Tibial artery (tissue), 4 donors: ENCODE measurements at regions not wholly inside any gene's neighbourhood (a gene's known extent, or its start where the extent isn't known, plus 50 kb on each side); places are given as distances from the start of the nearest gene placed in this dataset.

Source experiments
- DNase-seq, 2 donors: peaks; one replicate each; pipeline ENCODE4 v3.0.0-alpha.2; 2019
- H3K27ac ChIP-seq, 2 donors: fragments of 200-600 bp; sonication (generic) in 1 of 2; 1 replicate in 1 of 2; 2 replicates in 1 of 2; pipeline ENCODE4 v1.5.1; 2018 to 2019; ENCODE audit warnings: mild to moderate bottlenecking in 1 of 2
- H3K27me3 ChIP-seq, 2 donors: fragments of 200-600 bp; sonication (generic) in 1 of 2; one replicate each; pipeline versions ENCODE4 v1.5.1 to v1.6.0; 2016 to 2019
- H3K36me3 ChIP-seq, 3 donors: fragments of 200-600 bp; sonication (generic) in 2 of 3; one replicate each; pipeline ENCODE4 v1.5.1; 2016 to 2019; ENCODE audit warnings: mild to moderate bottlenecking in 2 of 3
- H3K4me1 ChIP-seq, 4 donors: fragments of 200-600 bp; sonication (generic) in 2 of 4; 1 replicate in 3 of 4; 2 replicates in 1 of 4; pipeline ENCODE4 v1.5.1; 2016 to 2019
- H3K4me3 ChIP-seq, 2 donors: fragments of 200-600 bp; sonication (generic) in 1 of 2; 1 replicate in 1 of 2; 2 replicates in 1 of 2; pipeline ENCODE4 v1.5.1; 2018 to 2019; ENCODE audit warnings: mild to moderate bottlenecking in 2 of 2
- H3K9me3 ChIP-seq, 3 donors: fragments of 200-600 bp; sonication (generic) in 1 of 3; one replicate each; pipeline ENCODE4 v1.5.1; 2016 to 2019
- intact Hi-C: fragments of 100-400 bp; cut with DNase I; formaldehyde crosslinking; loops from one replicate; pipeline ENCODE4 v1.15.0; 2023; ENCODE audit warnings: low total_unique reads
- TF ChIP-seq, protein P1 (sequence below), 2 experiments: fragments of 200-600 bp in 1 of 2; fragments of 450-650 bp in 1 of 2; IDR thresholded peaks; one replicate each; pipeline ENCODE4 v1.5.1; 2017 to 2019; ENCODE audit warnings: antibody characterized with exemption in 2 of 2, mild to moderate bottlenecking in 1 of 2, moderate library complexity in 1 of 2

DNA sequence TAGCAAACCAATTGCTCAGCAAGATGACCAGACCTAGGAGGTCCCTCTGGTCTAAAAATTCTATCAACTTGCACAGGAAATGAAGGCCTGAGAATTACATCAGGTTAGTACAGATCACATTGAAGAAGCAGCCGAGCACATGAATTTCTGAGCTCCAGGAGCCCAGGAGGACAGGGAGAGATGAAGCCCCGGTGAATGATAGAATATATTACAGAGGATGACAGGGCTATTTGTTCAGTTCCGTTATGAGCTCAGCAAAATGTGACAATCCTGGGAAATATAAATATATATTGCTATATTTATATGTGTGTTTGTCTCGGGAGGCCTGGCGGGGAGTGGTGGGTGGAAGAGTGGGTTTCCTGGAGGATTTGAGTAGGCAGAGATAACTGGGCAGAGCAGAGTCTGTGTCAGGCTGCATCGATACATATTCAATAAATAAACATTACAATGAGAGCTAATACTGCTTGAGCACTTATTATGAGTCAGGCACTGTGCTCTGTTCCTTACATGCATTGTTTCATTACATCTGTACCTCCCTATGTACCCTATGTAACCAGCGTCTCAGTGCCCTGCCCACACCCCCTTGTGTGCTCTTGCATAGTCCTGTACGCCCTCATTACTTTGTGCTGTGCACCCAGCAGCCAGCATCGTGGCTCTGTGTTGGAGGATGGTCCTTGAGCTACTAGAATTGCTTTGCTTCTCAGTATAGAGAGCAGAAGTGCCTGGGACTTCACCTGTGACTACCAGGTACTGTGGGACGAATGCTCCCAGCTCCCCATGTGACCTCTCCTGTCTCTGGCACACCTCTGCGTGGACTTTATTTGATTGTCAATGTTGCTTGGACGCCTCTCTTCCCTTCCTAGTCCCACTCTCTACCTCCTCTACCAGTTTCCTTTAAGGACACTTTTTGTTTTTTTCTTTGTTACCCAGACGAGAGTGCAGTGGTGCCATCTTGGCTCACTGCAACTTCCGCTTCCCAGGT is 58.1 kb upstream of the KLF9 start:
- no peaks in the 10 kb centered on the region for H3K27me3 ChIP-seq
- H3K27ac ChIP-seq, result no peak overlapping the region
- TF ChIP-seq, protein P1, sequence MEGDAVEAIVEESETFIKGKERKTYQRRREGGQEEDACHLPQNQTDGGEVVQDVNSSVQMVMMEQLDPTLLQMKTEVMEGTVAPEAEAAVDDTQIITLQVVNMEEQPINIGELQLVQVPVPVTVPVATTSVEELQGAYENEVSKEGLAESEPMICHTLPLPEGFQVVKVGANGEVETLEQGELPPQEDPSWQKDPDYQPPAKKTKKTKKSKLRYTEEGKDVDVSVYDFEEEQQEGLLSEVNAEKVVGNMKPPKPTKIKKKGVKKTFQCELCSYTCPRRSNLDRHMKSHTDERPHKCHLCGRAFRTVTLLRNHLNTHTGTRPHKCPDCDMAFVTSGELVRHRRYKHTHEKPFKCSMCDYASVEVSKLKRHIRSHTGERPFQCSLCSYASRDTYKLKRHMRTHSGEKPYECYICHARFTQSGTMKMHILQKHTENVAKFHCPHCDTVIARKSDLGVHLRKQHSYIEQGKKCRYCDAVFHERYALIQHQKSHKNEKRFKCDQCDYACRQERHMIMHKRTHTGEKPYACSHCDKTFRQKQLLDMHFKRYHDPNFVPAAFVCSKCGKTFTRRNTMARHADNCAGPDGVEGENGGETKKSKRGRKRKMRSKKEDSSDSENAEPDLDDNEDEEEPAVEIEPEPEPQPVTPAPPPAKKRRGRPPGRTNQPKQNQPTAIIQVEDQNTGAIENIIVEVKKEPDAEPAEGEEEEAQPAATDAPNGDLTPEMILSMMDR (IDR thresholded peaks at IDR 0.05), result no peak
- intact Hi-C loops, result no loop called here
- peaks cover 0 to 44% (median 11%) of the 10 kb centered on the region in 4 donors for H3K4me1 ChIP-seq
- H3K9me3 ChIP-seq, result no peaks in the 10 kb centered on the region
- no peaks in the 10 kb centered on the region for H3K36me3 ChIP-seq
- no peak for DNase-seq
- no peak overlapping the region for H3K4me3 ChIP-seq

DNA sequence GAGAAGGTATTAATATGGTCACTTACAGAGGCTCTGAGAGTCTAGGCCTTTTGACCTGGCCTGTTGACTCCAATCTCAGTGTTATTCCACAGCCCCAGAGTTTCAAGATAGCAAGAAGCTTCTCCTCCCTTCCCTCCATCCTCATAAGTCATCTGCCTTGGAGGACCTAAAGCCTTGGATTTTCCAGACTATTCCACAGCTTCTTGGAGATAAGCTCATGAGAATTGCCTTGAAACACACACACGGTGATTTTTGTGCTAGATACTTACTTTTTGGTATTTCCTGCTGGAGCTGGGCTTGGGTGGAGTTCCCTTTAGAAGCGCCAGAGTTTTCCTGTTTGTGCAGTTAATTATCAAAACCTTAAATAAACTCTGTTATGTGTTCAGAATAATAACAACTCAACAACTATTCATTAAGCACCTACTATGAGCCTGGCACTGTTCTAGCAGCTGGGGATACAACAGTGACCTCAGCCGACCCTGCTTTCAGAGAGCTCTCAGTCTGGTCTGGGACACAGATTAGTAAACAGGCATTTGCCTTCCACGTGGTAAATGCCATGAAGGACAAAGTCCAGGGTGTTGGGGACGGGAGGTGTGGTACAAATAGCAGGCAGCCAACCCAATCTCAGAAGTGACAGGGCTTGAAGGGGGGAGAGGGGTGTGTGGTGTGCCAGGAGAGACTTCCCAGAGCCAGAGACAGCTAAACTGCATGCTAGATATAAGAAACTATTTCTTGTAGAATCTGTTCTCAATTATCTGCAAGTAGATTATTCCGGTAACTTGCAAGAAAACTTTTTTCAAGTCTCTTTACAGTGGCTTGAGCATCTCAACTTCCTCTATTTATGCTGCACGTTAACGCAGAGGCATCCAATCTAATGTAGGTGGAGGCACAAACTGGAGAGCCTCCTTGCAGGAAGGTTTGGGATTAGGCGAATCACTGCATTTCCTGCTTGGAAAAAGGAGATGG is 55.9 kb upstream of the KLF9 start:
- Histone ChIP-seq H3K9me3 (no peaks in the 10 kb centered on the region), H3K27ac (peak overlapping the region; percentile 45 to 48), H3K4me3 (no peak overlapping the region), H3K27me3 (no peaks in the 10 kb centered on the region), H3K36me3 (no peaks in the 10 kb centered on the region), H3K4me1 (peaks cover 0 to 33% (median 7%) of the 10 kb centered on the region in 4 donors)
- DNase-seq, result peak; percentile 48 to 77
- TF ChIP-seq, protein P1 (IDR thresholded peaks at IDR 0.05), result no peak
- intact Hi-C loops, result no loop called here

DNA sequence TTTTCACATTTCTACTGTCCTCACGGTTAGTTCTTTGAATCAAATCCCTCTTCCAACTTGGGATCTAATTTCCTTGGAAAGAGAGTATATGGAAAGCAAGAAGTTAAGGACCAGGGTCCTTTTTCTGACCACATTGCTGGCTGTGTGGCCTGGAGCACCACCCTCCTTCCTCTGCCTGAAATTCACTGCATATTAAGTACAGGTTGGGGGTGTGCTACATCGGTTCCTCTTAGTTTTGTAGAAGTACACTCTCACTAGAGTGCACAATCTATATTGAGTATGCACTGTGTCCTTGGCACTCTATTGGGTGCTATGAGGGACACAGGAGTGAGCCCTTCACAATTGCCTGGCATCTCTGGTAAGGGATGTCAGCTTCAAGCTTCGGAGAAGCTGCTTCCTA is 53.8 kb upstream of the KLF9 start:
- intact Hi-C loops, result no loop called here
- no peak for DNase-seq
- Histone ChIP-seq H3K27me3 (no peaks in the 10 kb centered on the region), H3K36me3 (no peaks in the 10 kb centered on the region), H3K9me3 (no peaks in the 10 kb centered on the region), H3K27ac (peak overlapping the region in 1 of 2 donors; percentile 4), H3K4me1 (peaks cover 0 to 23% (median 0%) of the 10 kb centered on the region in 4 donors), H3K4me3 (no peak overlapping the region)
- TF ChIP-seq, protein P1 (IDR thresholded peaks at IDR 0.05), result no peak

DNA sequence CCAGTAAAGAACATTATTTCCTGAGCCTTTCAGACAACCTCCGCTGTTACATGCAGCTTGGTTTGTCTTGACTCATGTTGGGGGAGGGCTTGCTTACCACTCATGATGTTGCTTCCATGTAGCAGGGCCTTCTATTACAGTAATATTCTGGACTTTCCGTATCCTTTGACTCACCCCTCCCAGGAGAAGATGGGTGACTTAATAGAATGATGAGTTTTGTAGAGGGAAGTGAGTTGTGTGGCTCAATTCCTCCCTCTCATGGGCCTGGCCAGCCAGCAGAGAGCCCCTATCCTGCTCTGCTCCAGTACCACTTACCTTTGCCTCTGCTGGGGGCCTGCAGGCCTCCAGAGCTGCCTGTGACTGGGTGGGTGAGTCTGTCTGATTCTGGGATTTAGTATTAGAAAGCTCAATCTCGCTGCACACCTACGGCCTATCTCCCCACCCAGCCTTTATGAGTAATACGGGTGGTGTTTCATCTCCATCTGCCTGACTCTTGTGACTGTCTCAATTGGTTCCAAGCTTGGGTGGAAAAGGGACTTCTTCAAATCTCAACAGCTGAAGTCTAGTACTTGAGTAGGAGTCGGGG is 52.6 kb upstream of the KLF9 start:
- intact Hi-C loops, result no loop called here

More for the DNA sequence above, 52.6 kb upstream of the KLF9 start:
- TF ChIP-seq, protein P1 (IDR thresholded peaks at IDR 0.05), result no peak
- H3K27ac ChIP-seq, result no peak overlapping the region
- no peaks in the 10 kb centered on the region for H3K9me3 ChIP-seq
- no peak overlapping the region for H3K4me3 ChIP-seq
- H3K27me3 ChIP-seq, result no peaks in the 10 kb centered on the region
- no peaks in the 10 kb centered on the region for H3K36me3 ChIP-seq
- peaks cover 0 to 23% (median 0%) of the 10 kb centered on the region in 4 donors for H3K4me1 ChIP-seq
- DNase-seq, result no peak
